GM12878 (cell line): ENCODE measurements at regions not wholly inside any gene's neighbourhood (a gene's known extent, or its start where the extent isn't known, plus 50 kb on each side); places are given as distances from the start of the nearest gene placed in this dataset.

ENCODE experiments used
- CHD2 ChIP-seq: IDR thresholded peaks from 2 replicates; pipeline ENCODE4 v1.6.1; 2011; ENCODE audit warnings: low read depth, low read length, improper control_type of control experiment, borderline replicate concordance
- CTCF ChIP-seq, 3 experiments: IDR thresholded peaks in 2 of 3; conservative IDR thresholded peaks in 1 of 3; 2 replicates each; pipeline ENCODE4 v1.5.1; 2011; ENCODE audit warnings: low read depth in 3 of 3, low read length in 3 of 3, mild to moderate bottlenecking in 3 of 3, control low read depth in 2 of 3, moderate library complexity in 2 of 3, inconsistent platforms in 1 of 3, mixed read lengths in 1 of 3; ENCODE audit not compliant: control insufficient read depth in 2 of 3, insufficient read depth in 1 of 3; ENCODE audit errors: extremely low read depth in 1 of 3
- NRF1 ChIP-seq: conservative IDR thresholded peaks from 2 replicates; pipeline ENCODE4 v1.6.1; 2011; ENCODE audit warnings: mild to moderate bottlenecking, low read depth, low read length, improper control_type of control experiment

DNA sequence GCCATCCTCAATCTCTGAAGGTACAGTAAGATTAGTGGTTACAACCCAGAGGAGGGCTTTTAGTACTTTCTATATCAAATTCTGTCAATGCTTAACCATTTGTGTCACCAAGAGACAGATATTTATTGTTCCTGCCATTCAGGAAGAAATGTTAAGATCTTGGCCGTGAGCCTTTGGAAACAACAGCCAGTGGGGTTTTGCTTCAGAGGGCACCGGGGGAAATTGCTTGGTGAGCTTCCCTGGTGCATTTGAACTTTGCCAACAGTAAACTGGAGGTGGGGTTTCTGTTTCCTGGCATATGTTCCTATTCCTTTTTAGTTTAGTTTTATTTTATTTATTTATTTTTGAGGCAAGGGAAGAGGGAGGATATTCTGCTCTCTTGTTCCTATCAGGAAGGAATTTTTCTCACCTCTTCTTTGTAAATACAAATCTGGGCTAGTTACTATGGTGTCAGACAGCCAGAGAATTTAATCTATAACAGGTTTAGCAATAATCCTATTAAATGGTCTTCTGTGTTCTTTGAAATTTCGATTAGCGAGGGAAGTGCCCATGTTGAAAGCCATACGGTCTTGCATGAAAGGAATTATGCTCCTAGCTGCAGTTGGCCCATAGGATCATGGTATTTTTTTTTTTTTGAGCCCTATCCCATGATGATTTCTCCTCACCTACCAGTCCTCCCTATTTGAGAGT, 95.7 kb downstream of the MAIP1 start:
- TF ChIP-seq CTCF (IDR thresholded peaks at IDR 0.05 in 2 of 3, conservative IDR thresholded peaks at IDR 0.05 in 1 of 3; ENCODE audit: control insufficient read depth in 2 of 3, extremely low read depth in 1 of 3, insufficient read depth in 1 of 3, low read depth in 3 of 3, low read length in 3 of 3) = no peak
- no peak for TF ChIP-seq NRF1
- TF ChIP-seq CHD2 = no peak
